GM12891 (cell line): ENCODE measurements at regions not wholly inside any gene's neighbourhood (a gene's known extent, or its start where the extent isn't known, plus 50 kb on each side); places are given as distances from the start of the nearest gene placed in this dataset.

Experiments used
- PAX5 ChIP-seq: IDR thresholded peaks from 2 replicates; pipeline ENCODE4 v1.6.1; 2011; ENCODE audit warnings: low read length, moderate library complexity, mild to moderate bottlenecking; ENCODE audit not compliant: insufficient read depth, severe bottlenecking
- POLR2A ChIP-seq: IDR thresholded peaks from 2 replicates; pipeline ENCODE4 v1.6.1; 2011; ENCODE audit warnings: low read depth, low read length, control low read depth
- POLR2AphosphoS5 ChIP-seq: IDR thresholded peaks from 2 replicates; pipeline ENCODE4 v1.6.1; 2011; ENCODE audit warnings: low read depth, low read length, control low read depth
- SPI1 ChIP-seq: IDR thresholded peaks from 2 replicates; pipeline ENCODE4 v1.6.1; 2011; ENCODE audit warnings: low read depth, low read length, control low read depth
- TAF1 ChIP-seq: IDR thresholded peaks from 2 replicates; pipeline ENCODE4 v1.6.1; 2011; ENCODE audit warnings: low read depth, low read length, control low read depth

GRCh38 chr3:14317057-14317553, 85.3 kb upstream of the SLC6A6 start:
- no peak for TF ChIP-seq POLR2A
- no peak for TF ChIP-seq TAF1
- no peak for TF ChIP-seq POLR2AphosphoS5
- no peak for TF ChIP-seq PAX5
- TF ChIP-seq SPI1: no peak
